GM12878 (cell line): ENCODE measurements at regions not wholly inside any gene's neighbourhood (a gene's known extent, or its start where the extent isn't known, plus 50 kb on each side); places are given as distances from the start of the nearest gene placed in this dataset.

Experiments
- ATAC-seq: fragments of 200-7000 bp; cut with Tn5 transposase; 3 replicates; pipeline ENCODE4 v1.9.1; 2020; ENCODE audit warnings: mild to moderate bottlenecking, moderate library complexity
- BruUV-seq: library from RNA; stranded (reverse); fragments of 400-500 nt; replicated peaks from 2 replicates; lab custom pipeline; 2021; lab: Mats Ljungman, UMichigan
- CTCF ChIA-PET: fragments of 300-600 bp; sonication (Branson Sonifier 250); formaldehyde crosslinking; extraction: SDS; loops from one replicate; lab custom pipeline; 2021; ENCODE audit warnings: inconsistent platforms; lab: Yijun Ruan, JAX
- POLR2A ChIA-PET: fragments of 350-600 bp; formaldehyde crosslinking; extraction: SDS; loops from one replicate; lab custom pipeline; 2021; ENCODE audit warnings: inconsistent platforms; lab: Charles Lee
- RAD21 ChIA-PET: fragments of 300-600 bp; sonication (Branson Sonifier 250); formaldehyde crosslinking; loops from one replicate; lab custom pipeline; 2023; ENCODE audit warnings: antibody characterized with exemption; ENCODE audit not compliant: unreplicated experiment; lab: Charles Lee
- SMC1A ChIA-PET: fragments of 300-600 bp; sonication (Branson Sonifier 250); formaldehyde crosslinking; loops from one replicate; lab custom pipeline; 2023; ENCODE audit not compliant: unreplicated experiment, uncharacterized antibody; lab: Charles Lee
- DNase-seq: peaks from one replicate; pipeline ENCODE4 v3.0.0-alpha.2; 2011; ENCODE audit warnings: low read depth, low spot score
- FAIRE-seq: peaks from 3 replicates; lab custom pipeline; 2011; peaks lifted over from hg19 to GRCh38; lab: Jason Lieb, UNC
- H2AFZ ChIP-seq: 2 replicates; pipeline ENCODE4 v1.6.0; 2011; ENCODE audit warnings: low read depth, low read length, control low read depth; ENCODE audit not compliant: control insufficient read depth
- H3K27ac ChIP-seq: 2 replicates; pipeline ENCODE4 v1.5.1; 2011; ENCODE audit warnings: control low read depth; ENCODE audit not compliant: control insufficient read depth, insufficient read depth
- H3K27me3 ChIP-seq, 2 experiments: replicated peaks in 1 of 2; 2 replicates each; pipeline versions ENCODE4 v1.6.0 to v1.6.1; 2011; ENCODE audit warnings: low read length in 1 of 2; ENCODE audit not compliant: control insufficient read depth in 2 of 2, insufficient read depth in 2 of 2
- H3K36me3 ChIP-seq, 2 experiments: 2 replicates each; pipeline ENCODE4 v1.5.1; 2011; ENCODE audit warnings: low read length in 1 of 2; ENCODE audit not compliant: control insufficient read depth in 2 of 2, insufficient read depth in 2 of 2
- H3K4me1 ChIP-seq: 2 replicates; pipeline ENCODE4 v1.6.1; 2011; ENCODE audit warnings: mild to moderate bottlenecking, low read length, moderate library complexity, mixed read lengths; ENCODE audit not compliant: control insufficient read depth, insufficient read depth
- H3K4me2 ChIP-seq: 2 replicates; pipeline ENCODE4 v1.6.0; 2011; ENCODE audit warnings: control low read depth; ENCODE audit not compliant: control insufficient read depth, insufficient read depth
- H3K4me3 ChIP-seq: fragments of 200-600 bp; sonication (generic); 2 replicates; pipeline ENCODE4 v1.5.1; 2016
- H3K79me2 ChIP-seq: 2 replicates; pipeline ENCODE4 v1.6.0; 2011; ENCODE audit warnings: low read length; ENCODE audit not compliant: control insufficient read depth, insufficient read depth
- H3K9ac ChIP-seq: 2 replicates; pipeline ENCODE4 v1.8.0; 2011; ENCODE audit warnings: low read length, control low read depth, mixed read lengths; ENCODE audit not compliant: control insufficient read depth, insufficient read depth
- H3K9me3 ChIP-seq: replicated peaks from 3 replicates; pipeline ENCODE4 v1.5.1; 2011; ENCODE audit warnings: mild to moderate bottlenecking, low read length; ENCODE audit not compliant: control insufficient read depth, insufficient read depth
- H4K20me1 ChIP-seq: 2 replicates; pipeline ENCODE4 v1.6.0; 2011; ENCODE audit not compliant: control insufficient read depth, insufficient read depth
- CHD2 ChIP-seq: IDR thresholded peaks from 2 replicates; pipeline ENCODE4 v1.6.1; 2011; ENCODE audit warnings: low read depth, low read length, improper control_type of control experiment, borderline replicate concordance
- CREB1 ChIP-seq: IDR thresholded peaks from 2 replicates; pipeline ENCODE4 v1.6.1; 2012; ENCODE audit warnings: low read depth, mild to moderate bottlenecking, inconsistent platforms
- EP300 ChIP-seq, 2 experiments: fragments of 150-350 bp in 1 of 2; IDR thresholded peaks; 2 replicates each; pipeline ENCODE4 v1.6.1; 2011 to 2012; ENCODE audit warnings: low read depth in 2 of 2, low read length in 2 of 2, borderline replicate concordance in 1 of 2, improper control_type of control experiment in 1 of 2, inconsistent platforms in 1 of 2; ENCODE audit not compliant: control insufficient read depth in 1 of 2
- ESRRA ChIP-seq: IDR thresholded peaks from 2 replicates; pipeline ENCODE4 v1.6.1; 2012; ENCODE audit warnings: mild to moderate bottlenecking, low read length, improper control_type of control experiment
- EZH2 ChIP-seq: IDR thresholded peaks from 2 replicates; pipeline ENCODE4 v1.6.1; 2012; ENCODE audit warnings: low read depth, mild to moderate bottlenecking, control low read depth, inconsistent platforms, low read length, borderline replicate concordance; ENCODE audit not compliant: control insufficient read depth
- JUND ChIP-seq: IDR thresholded peaks from 2 replicates; pipeline ENCODE4 v1.6.1; 2012; ENCODE audit warnings: low read depth, mild to moderate bottlenecking, low read length, improper control_type of control experiment, moderate library complexity
- NFXL1 ChIP-seq: fragments of 450-650 bp; IDR thresholded peaks from 2 replicates; pipeline ENCODE4 v1.6.1; 2017; ENCODE audit warnings: antibody characterized with exemption, mild to moderate bottlenecking, borderline replicate concordance
- NR2F1 ChIP-seq: fragments of 450-650 bp; conservative IDR thresholded peaks from 2 replicates; pipeline ENCODE4 v1.6.1; 2017; ENCODE audit warnings: mild to moderate bottlenecking
- PAX8 ChIP-seq: fragments of 450-650 bp; IDR thresholded peaks from 2 replicates; pipeline ENCODE4 v1.6.1; 2017; ENCODE audit warnings: mild to moderate bottlenecking, moderate library complexity
- SMAD5 ChIP-seq: IDR thresholded peaks from 2 replicates; pipeline ENCODE4 v1.6.1; 2016; ENCODE audit warnings: antibody characterized with exemption, low read depth
- SPI1 ChIP-seq: IDR thresholded peaks from 2 replicates; pipeline ENCODE4 v1.6.1; 2011; ENCODE audit warnings: low read depth, mild to moderate bottlenecking, low read length, moderate library complexity, borderline replicate concordance; ENCODE audit not compliant: insufficient read depth
- STAT1 ChIP-seq: fragments of 450-650 bp; conservative IDR thresholded peaks from 2 replicates; pipeline ENCODE4 v1.6.1; 2014; ENCODE audit warnings: antibody characterized with exemption, mild to moderate bottlenecking
- TCF12 ChIP-seq: IDR thresholded peaks from 2 replicates; pipeline ENCODE4 v1.6.1; 2011; ENCODE audit warnings: low read depth, mild to moderate bottlenecking, low read length
- TCF3 ChIP-seq: IDR thresholded peaks from 2 replicates; pipeline ENCODE4 v1.6.1; 2012; ENCODE audit warnings: low read depth, mild to moderate bottlenecking, low read length, borderline replicate concordance; ENCODE audit not compliant: insufficient read depth
- ZNF217 ChIP-seq: fragments of 450-650 bp; IDR thresholded peaks from 2 replicates; pipeline ENCODE4 v1.6.1; 2017; ENCODE audit warnings: antibody characterized with exemption, mild to moderate bottlenecking
- ZZZ3 ChIP-seq: IDR thresholded peaks from 2 replicates; pipeline ENCODE4 v1.6.1; 2011; ENCODE audit warnings: low read depth; ENCODE audit not compliant: control insufficient read depth, insufficient read length
- WGBS: methylation state at CpG from one replicate; pipeline ENCODE4 v1.1.6; 2016; ENCODE audit warnings: low lambda C conversion rate; ENCODE audit not compliant: insufficient replicate concordance, insufficient coverage; ENCODE audit errors: missing lambda C conversion rate; 5-methylcytosine and 5-hydroxymethylcytosine counted together
- in situ Hi-C: fragments of 300-500 bp; cut with MboI; formaldehyde crosslinking; loops from 9 replicates; pipeline ENCODE4 v1.14.3; 2018; ENCODE audit warnings: mixed read lengths
- intact Hi-C: fragments of 100-400 bp; cut with micrococcal nuclease; formaldehyde crosslinking; loops from one replicate; pipeline ENCODE4 v1.14.2; 2022; ENCODE audit not compliant: unreplicated experiment
- TF ChIP-seq, protein P1 (sequence below): fragments of 450-650 bp; IDR thresholded peaks from 2 replicates; pipeline ENCODE4 v1.6.1; 2017; ENCODE audit warnings: mild to moderate bottlenecking, low read depth, inconsistent platforms; ENCODE audit not compliant: poor library complexity, severe bottlenecking

DNA sequence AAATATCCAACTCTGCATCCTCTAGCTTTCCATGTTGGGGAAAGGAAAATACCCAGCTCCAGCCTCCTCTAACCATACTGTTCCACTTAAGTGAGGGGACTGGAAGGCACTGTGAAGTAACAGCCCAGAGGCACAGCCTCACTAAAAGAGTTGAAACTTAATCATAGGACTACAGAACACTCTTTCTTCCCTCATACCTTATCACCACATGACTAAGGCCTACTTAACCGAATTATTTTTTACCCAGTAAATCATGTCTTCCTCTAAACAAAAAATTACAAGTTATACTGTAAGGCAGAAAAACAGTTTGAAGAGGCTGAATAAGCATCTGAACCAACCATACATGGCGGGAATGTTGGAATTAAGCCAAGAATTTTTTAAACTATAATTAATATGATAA, 207.4 kb upstream of the MME start:
- TF ChIP-seq ZZZ3 (no peak), ESRRA (no peak), EZH2 (no peak), SPI1 (no peak), TCF3 (no peak), STAT1 (no peak), PAX8 (no peak), TCF12 (no peak), CHD2 (no peak), SMAD5 (no peak), JUND (no peak), NR2F1 (no peak), CREB1 (no peak), NFXL1 (no peak), EP300 (IDR thresholded peaks at IDR 0.05; ENCODE audit: borderline replicate concordance in 1 of 2, control insufficient read depth in 1 of 2, low read depth in 2 of 2, low read length in 2 of 2) (no peak), ZNF217 (no peak)
- TF ChIP-seq, protein P1, sequence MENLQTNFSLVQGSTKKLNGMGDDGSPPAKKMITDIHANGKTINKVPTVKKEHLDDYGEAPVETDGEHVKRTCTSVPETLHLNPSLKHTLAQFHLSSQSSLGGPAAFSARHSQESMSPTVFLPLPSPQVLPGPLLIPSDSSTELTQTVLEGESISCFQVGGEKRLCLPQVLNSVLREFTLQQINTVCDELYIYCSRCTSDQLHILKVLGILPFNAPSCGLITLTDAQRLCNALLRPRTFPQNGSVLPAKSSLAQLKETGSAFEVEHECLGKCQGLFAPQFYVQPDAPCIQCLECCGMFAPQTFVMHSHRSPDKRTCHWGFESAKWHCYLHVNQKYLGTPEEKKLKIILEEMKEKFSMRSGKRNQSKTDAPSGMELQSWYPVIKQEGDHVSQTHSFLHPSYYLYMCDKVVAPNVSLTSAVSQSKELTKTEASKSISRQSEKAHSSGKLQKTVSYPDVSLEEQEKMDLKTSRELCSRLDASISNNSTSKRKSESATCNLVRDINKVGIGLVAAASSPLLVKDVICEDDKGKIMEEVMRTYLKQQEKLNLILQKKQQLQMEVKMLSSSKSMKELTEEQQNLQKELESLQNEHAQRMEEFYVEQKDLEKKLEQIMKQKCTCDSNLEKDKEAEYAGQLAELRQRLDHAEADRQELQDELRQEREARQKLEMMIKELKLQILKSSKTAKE = no peak
- H3K27ac ChIP-seq = no peak overlapping the region
- ATAC-seq (no peak), FAIRE-seq (no peak), DNase-seq (no peak)
- SMC1A ChIA-PET = interaction anchor here (0.5 kb wide), 1 partner anchor 1418 kb away, joined by 3 read pairs; no protein-coding TSS in a partner anchor
- BruUV-seq = no TSS peak
- no peak overlapping the region for H3K4me3 ChIP-seq
- CTCF ChIA-PET = no interaction called here
- H3K4me1 ChIP-seq = no peaks in the 10 kb centered on the region
- H3K27me3 ChIP-seq = no peaks in the 10 kb centered on the region
- H3K4me2 ChIP-seq = no peak overlapping the region
- no peaks in the 10 kb centered on the region for H4K20me1 ChIP-seq
- RAD21 ChIA-PET = no interaction called here
- H3K79me2 ChIP-seq = no peaks in the 10 kb centered on the region
- intact Hi-C loops (no loop called here), in situ Hi-C loops (no loop called here)
- no peak overlapping the region for H2AFZ ChIP-seq
- no peaks in the 10 kb centered on the region for H3K36me3 ChIP-seq
- H3K9me3 ChIP-seq = no peaks in the 10 kb centered on the region
- 0% methylated on average over 2 of the region's 2 CpGs for WGBS
- no peak overlapping the region for H3K9ac ChIP-seq
- POLR2A ChIA-PET = no interaction called here
